Body of pancreas (tissue), 4 donors: ENCODE measurements at regions not wholly inside any gene's neighbourhood (a gene's known extent, or its start where the extent isn't known, plus 50 kb on each side); places are given as distances from the start of the nearest gene placed in this dataset.

Source experiments
- POLR2A ChIP-seq, 3 donors: fragments of 450-650 bp; IDR thresholded peaks; one replicate each; pipeline ENCODE4 v1.6.1; 2016; ENCODE audit warnings: antibody characterized with exemption in 3 of 3, mild to moderate bottlenecking in 2 of 3
- TF ChIP-seq, protein P1 (sequence below), 7 experiments: fragments of 450-650 bp in 4 of 7; fragments of 200-600 bp in 3 of 7; sonication (generic) in 3 of 7; IDR thresholded peaks; one replicate each; pipeline ENCODE4 v1.5.1; 2016 to 2019; ENCODE audit warnings: antibody characterized with exemption in 7 of 7

DNA sequence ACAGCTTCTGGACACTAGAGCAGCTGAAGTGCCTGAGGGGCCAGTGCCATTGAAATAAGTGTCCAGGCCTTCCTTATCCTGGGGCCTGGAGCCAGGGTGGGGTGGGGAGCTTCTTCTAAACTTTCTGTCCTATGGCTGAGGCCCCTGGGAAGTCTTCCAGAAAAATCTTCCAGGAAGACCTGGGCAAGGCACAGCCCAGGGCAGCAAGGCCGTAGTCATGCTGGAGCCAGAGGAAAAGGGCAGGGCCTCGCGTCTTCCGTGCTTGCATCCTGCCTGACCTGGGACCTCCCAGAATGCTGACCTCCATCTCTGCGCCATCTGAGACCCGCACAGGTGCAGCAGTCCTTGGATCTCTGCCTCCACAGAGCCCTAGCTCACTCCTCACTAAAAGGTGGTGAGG lies 96.7 kb upstream of the SLC44A3 start:
- no peak for TF ChIP-seq POLR2A (IDR thresholded peaks at IDR 0.05)
- TF ChIP-seq, protein P1, sequence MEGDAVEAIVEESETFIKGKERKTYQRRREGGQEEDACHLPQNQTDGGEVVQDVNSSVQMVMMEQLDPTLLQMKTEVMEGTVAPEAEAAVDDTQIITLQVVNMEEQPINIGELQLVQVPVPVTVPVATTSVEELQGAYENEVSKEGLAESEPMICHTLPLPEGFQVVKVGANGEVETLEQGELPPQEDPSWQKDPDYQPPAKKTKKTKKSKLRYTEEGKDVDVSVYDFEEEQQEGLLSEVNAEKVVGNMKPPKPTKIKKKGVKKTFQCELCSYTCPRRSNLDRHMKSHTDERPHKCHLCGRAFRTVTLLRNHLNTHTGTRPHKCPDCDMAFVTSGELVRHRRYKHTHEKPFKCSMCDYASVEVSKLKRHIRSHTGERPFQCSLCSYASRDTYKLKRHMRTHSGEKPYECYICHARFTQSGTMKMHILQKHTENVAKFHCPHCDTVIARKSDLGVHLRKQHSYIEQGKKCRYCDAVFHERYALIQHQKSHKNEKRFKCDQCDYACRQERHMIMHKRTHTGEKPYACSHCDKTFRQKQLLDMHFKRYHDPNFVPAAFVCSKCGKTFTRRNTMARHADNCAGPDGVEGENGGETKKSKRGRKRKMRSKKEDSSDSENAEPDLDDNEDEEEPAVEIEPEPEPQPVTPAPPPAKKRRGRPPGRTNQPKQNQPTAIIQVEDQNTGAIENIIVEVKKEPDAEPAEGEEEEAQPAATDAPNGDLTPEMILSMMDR (IDR thresholded peaks at IDR 0.05) = no peak
